ENCODE measurements at regions not wholly inside any gene's neighbourhood (a gene's known extent, or its start where the extent isn't known, plus 50 kb on each side); places are given as distances from the start of the nearest gene placed in this dataset.

GRCh38 chr5:103668281-103668680 lies 105.7 kb upstream of the NUDT12 start:
- no peak for DNase-seq (ENCODE audit: low spot score in 2 of 2)
- H3K4me1 ChIP-seq: no peaks in the 10 kb centered on the region
- TF ChIP-seq CTCF (IDR thresholded peaks at IDR 0.05): no peak
- no peak overlapping the region for H3K27ac ChIP-seq
- H3K9me3 ChIP-seq: no peaks in the 10 kb centered on the region
- intact Hi-C loops (cut with DNase I): no loop called here
- H3K27me3 ChIP-seq: no peaks in the 10 kb centered on the region
- no peak overlapping the region for H3K4me3 ChIP-seq
- no peaks in the 10 kb centered on the region for H3K36me3 ChIP-seq

DNA sequence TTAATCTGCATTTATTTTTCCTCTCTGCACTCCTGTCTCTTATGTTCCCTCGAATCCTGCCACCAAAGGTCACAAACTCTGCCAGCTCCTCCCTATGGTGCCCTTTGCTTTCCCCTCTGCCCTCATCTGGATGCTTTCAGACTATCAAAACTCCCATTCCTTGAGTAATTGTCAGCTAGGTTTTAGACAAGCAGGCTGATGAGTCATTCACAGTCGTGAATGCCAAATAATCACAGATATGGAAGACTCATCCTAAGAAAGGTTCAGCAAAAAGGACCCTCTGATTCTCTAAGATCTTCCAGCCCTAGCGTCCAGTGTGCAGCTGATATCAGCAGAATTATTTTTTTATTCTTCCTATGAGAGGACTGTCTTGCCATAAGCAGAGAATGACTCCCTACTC lies 104.5 kb upstream of the NUDT12 start:
- H3K9me3 ChIP-seq: no peaks in the 10 kb centered on the region
- H3K27ac ChIP-seq: no peak overlapping the region
- TF ChIP-seq CTCF (IDR thresholded peaks at IDR 0.05): no peak
- H3K36me3 ChIP-seq: no peaks in the 10 kb centered on the region
- H3K4me1 ChIP-seq: no peaks in the 10 kb centered on the region
- no peaks in the 10 kb centered on the region for H3K27me3 ChIP-seq
- H3K4me3 ChIP-seq: no peak overlapping the region
- intact Hi-C loops (cut with DNase I): no loop called here
- DNase-seq (ENCODE audit: low spot score in 2 of 2): no peak

DNA sequence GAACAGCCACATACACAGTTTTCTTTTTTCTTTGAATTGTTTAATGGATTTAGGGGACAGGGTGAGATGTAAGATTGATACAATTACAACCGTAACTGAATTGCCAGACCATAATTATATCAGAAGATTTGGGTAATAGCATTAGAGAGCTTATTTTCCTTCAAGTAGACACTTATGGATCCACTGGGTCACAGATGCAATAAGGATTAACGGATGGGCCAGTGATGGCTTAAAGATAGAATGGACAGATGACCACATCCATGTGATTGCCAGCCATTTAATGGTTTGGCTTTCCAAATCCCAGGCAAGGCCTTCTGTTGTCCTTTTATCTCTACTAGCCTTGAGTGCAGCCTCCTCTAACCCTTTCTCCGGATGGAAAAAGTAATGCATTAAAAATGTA lies 94.7 kb upstream of the NUDT12 start:
- H3K4me1 ChIP-seq: no peaks in the 10 kb centered on the region
- TF ChIP-seq CTCF (IDR thresholded peaks at IDR 0.05): no peak
- H3K27ac ChIP-seq: no peak overlapping the region
- no peaks in the 10 kb centered on the region for H3K9me3 ChIP-seq
- H3K36me3 ChIP-seq: no peaks in the 10 kb centered on the region
- H3K4me3 ChIP-seq: no peak overlapping the region
- DNase-seq (ENCODE audit: low spot score in 2 of 2): no peak
- H3K27me3 ChIP-seq: no peaks in the 10 kb centered on the region
- intact Hi-C loops (cut with DNase I): no loop called here

GRCh38 chr5:103648086-103648485 lies 85.5 kb upstream of the NUDT12 start:
- TF ChIP-seq CTCF (IDR thresholded peaks at IDR 0.05): no peak
- H3K4me3 ChIP-seq: no peak overlapping the region
- intact Hi-C loops (cut with DNase I): no loop called here
- no peak for DNase-seq (ENCODE audit: low spot score in 2 of 2)
- H3K36me3 ChIP-seq: no peaks in the 10 kb centered on the region
- no peaks in the 10 kb centered on the region for H3K4me1 ChIP-seq
- no peaks in the 10 kb centered on the region for H3K27me3 ChIP-seq
- H3K27ac ChIP-seq: no peak overlapping the region
- H3K9me3 ChIP-seq: no peaks in the 10 kb centered on the region

GRCh38 chr5:103646698-103647614 lies 84.4 kb upstream of the NUDT12 start:
- Histone ChIP-seq H3K36me3 (no peaks in the 10 kb centered on the region), H3K4me3 (no peak overlapping the region), H3K4me1 (no peaks in the 10 kb centered on the region), H3K27ac (no peak overlapping the region), H3K9me3 (no peaks in the 10 kb centered on the region), H3K27me3 (no peaks in the 10 kb centered on the region)
- intact Hi-C loops (cut with DNase I): no loop called here
- DNase-seq (ENCODE audit: low spot score in 2 of 2): no peak
- no peak for TF ChIP-seq CTCF (IDR thresholded peaks at IDR 0.05)

Measured in ascending aorta (tissue), 2 donors.